ENCODE measurements at regions not wholly inside any gene's neighbourhood (a gene's known extent, or its start where the extent isn't known, plus 50 kb on each side); places are given as distances from the start of the nearest gene placed in this dataset.

GRCh38 chr5:18802336-18802735 is 1168.1 kb downstream of the TAF11L14 start:
- TF ChIP-seq, protein P1, sequence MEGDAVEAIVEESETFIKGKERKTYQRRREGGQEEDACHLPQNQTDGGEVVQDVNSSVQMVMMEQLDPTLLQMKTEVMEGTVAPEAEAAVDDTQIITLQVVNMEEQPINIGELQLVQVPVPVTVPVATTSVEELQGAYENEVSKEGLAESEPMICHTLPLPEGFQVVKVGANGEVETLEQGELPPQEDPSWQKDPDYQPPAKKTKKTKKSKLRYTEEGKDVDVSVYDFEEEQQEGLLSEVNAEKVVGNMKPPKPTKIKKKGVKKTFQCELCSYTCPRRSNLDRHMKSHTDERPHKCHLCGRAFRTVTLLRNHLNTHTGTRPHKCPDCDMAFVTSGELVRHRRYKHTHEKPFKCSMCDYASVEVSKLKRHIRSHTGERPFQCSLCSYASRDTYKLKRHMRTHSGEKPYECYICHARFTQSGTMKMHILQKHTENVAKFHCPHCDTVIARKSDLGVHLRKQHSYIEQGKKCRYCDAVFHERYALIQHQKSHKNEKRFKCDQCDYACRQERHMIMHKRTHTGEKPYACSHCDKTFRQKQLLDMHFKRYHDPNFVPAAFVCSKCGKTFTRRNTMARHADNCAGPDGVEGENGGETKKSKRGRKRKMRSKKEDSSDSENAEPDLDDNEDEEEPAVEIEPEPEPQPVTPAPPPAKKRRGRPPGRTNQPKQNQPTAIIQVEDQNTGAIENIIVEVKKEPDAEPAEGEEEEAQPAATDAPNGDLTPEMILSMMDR (IDR thresholded peaks at IDR 0.05), result no peak
- TF ChIP-seq ZFX (IDR thresholded peaks at IDR 0.05; ENCODE audit: borderline replicate concordance), result no peak

Data from 22Rv1 (cell line).